ENCODE measurements at regions not wholly inside any gene's neighbourhood (a gene's known extent, or its start where the extent isn't known, plus 50 kb on each side); places are given as distances from the start of the nearest gene placed in this dataset.

DNA sequence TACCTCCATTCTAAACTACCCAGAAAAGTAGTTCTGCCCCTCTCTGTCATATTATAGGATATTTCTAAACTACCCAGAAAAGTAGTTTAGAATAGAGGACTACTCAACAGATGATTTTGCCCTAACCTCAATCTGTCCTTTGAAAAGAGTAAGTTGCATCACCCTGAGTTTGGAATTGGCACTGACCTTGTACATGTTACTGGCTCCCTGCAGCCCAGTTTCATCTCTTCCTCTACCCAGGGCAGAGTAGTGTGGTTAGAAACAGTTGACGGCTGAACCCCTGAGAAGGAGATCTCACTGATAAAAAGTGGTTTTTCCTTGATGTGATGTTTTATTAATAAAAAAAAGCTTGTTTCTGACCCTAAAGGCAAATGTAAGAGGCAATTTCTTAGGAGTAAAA, 340.5 kb upstream of the NECTIN3 start:
- DNase-seq (ENCODE audit: low spot score) = no peak
- TF ChIP-seq SP1 (IDR thresholded peaks at IDR 0.05) (peak; percentile 26), TAF1 (conservative IDR thresholded peaks at IDR 0.05) (no peak), GABPA (IDR thresholded peaks at IDR 0.05 in 1 of 2, conservative IDR thresholded peaks at IDR 0.05 in 1 of 2) (no peak), RXRA (IDR thresholded peaks at IDR 0.05) (peak; percentile 37 to 60), HNF4G (IDR thresholded peaks at IDR 0.05) (no peak), MAX (IDR thresholded peaks at IDR 0.05) (no peak), EGR1 (IDR thresholded peaks at IDR 0.05; ENCODE audit: low read depth in 2 of 2) (no peak), FOXA1 (IDR thresholded peaks at IDR 0.05) (no peak), JUND (IDR thresholded peaks at IDR 0.05) (peak in 1 of 2 donors; percentile 30), HNF4A (conservative IDR thresholded peaks at IDR 0.05) (peak; percentile 67 to 72), YY1 (IDR thresholded peaks at IDR 0.05) (peak; percentile 22), NR2F2 (IDR thresholded peaks at IDR 0.05) (no peak), RAD21 (IDR thresholded peaks at IDR 0.05) (peak; percentile 54 to 69), FOXA2 (IDR thresholded peaks at IDR 0.05) (no peak)
- TF ChIP-seq, protein P1, sequence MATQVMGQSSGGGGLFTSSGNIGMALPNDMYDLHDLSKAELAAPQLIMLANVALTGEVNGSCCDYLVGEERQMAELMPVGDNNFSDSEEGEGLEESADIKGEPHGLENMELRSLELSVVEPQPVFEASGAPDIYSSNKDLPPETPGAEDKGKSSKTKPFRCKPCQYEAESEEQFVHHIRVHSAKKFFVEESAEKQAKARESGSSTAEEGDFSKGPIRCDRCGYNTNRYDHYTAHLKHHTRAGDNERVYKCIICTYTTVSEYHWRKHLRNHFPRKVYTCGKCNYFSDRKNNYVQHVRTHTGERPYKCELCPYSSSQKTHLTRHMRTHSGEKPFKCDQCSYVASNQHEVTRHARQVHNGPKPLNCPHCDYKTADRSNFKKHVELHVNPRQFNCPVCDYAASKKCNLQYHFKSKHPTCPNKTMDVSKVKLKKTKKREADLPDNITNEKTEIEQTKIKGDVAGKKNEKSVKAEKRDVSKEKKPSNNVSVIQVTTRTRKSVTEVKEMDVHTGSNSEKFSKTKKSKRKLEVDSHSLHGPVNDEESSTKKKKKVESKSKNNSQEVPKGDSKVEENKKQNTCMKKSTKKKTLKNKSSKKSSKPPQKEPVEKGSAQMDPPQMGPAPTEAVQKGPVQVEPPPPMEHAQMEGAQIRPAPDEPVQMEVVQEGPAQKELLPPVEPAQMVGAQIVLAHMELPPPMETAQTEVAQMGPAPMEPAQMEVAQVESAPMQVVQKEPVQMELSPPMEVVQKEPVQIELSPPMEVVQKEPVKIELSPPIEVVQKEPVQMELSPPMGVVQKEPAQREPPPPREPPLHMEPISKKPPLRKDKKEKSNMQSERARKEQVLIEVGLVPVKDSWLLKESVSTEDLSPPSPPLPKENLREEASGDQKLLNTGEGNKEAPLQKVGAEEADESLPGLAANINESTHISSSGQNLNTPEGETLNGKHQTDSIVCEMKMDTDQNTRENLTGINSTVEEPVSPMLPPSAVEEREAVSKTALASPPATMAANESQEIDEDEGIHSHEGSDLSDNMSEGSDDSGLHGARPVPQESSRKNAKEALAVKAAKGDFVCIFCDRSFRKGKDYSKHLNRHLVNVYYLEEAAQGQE (IDR thresholded peaks at IDR 0.05) = peak; percentile 34
- TF ChIP-seq, protein P2, sequence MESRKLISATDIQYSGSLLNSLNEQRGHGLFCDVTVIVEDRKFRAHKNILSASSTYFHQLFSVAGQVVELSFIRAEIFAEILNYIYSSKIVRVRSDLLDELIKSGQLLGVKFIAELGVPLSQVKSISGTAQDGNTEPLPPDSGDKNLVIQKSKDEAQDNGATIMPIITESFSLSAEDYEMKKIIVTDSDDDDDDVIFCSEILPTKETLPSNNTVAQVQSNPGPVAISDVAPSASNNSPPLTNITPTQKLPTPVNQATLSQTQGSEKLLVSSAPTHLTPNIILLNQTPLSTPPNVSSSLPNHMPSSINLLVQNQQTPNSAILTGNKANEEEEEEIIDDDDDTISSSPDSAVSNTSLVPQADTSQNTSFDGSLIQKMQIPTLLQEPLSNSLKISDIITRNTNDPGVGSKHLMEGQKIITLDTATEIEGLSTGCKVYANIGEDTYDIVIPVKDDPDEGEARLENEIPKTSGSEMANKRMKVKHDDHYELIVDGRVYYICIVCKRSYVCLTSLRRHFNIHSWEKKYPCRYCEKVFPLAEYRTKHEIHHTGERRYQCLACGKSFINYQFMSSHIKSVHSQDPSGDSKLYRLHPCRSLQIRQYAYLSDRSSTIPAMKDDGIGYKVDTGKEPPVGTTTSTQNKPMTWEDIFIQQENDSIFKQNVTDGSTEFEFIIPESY (IDR thresholded peaks at IDR 0.05) = no peak
- TF ChIP-seq, protein P3, sequence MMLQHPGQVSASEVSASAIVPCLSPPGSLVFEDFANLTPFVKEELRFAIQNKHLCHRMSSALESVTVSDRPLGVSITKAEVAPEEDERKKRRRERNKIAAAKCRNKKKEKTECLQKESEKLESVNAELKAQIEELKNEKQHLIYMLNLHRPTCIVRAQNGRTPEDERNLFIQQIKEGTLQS (IDR thresholded peaks at IDR 0.05) = peak; percentile 94
- TF ChIP-seq, protein P4, sequence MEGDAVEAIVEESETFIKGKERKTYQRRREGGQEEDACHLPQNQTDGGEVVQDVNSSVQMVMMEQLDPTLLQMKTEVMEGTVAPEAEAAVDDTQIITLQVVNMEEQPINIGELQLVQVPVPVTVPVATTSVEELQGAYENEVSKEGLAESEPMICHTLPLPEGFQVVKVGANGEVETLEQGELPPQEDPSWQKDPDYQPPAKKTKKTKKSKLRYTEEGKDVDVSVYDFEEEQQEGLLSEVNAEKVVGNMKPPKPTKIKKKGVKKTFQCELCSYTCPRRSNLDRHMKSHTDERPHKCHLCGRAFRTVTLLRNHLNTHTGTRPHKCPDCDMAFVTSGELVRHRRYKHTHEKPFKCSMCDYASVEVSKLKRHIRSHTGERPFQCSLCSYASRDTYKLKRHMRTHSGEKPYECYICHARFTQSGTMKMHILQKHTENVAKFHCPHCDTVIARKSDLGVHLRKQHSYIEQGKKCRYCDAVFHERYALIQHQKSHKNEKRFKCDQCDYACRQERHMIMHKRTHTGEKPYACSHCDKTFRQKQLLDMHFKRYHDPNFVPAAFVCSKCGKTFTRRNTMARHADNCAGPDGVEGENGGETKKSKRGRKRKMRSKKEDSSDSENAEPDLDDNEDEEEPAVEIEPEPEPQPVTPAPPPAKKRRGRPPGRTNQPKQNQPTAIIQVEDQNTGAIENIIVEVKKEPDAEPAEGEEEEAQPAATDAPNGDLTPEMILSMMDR (IDR thresholded peaks at IDR 0.05; ENCODE audit: low read depth, low read length, missing input control) = no peak
- H3K4me1 ChIP-seq (ENCODE audit: control insufficient read depth in 4 of 4, insufficient read depth in 4 of 4, low read length in 3 of 4) = peaks cover 0 to 32% (median 16%) of the 10 kb centered on the region in 4 donors
- H3K4me3 ChIP-seq (ENCODE audit: low read depth in 1 of 3, low read length in 3 of 3) = no peak overlapping the region
- no peak overlapping the region for H3K9ac ChIP-seq (ENCODE audit: low read depth in 1 of 2, low read length in 2 of 2)
- H3K27ac ChIP-seq (ENCODE audit: low read depth in 1 of 2, low read length in 2 of 2) = no peak overlapping the region
- H3K27me3 ChIP-seq (ENCODE audit: control insufficient read depth in 4 of 4, insufficient read depth in 4 of 4, low read length in 3 of 4) = no peaks in the 10 kb centered on the region
- H3K36me3 ChIP-seq (ENCODE audit: control insufficient read depth in 4 of 4, insufficient read depth in 3 of 4, low read depth in 1 of 4, low read length in 3 of 4) = no peaks in the 10 kb centered on the region
- WGBS = 21% methylated on average over 1 of the region's 1 CpG
- no peaks in the 10 kb centered on the region for H3K9me3 ChIP-seq (ENCODE audit: control insufficient read depth in 4 of 4, low read length in 3 of 4)
